DND-41 (cell line): ENCODE measurements at regions not wholly inside any gene's neighbourhood (a gene's known extent, or its start where the extent isn't known, plus 50 kb on each side); places are given as distances from the start of the nearest gene placed in this dataset.

ENCODE experiments used
- ATAC-seq: fragments of 200-7000 bp; cut with Tn5 transposase; 3 replicates; pipeline ENCODE4 v1.9.1; 2021; ENCODE audit warnings: low read depth; ENCODE audit not compliant: insufficient read depth
- DNase-seq: peaks from one replicate; pipeline ENCODE4 v3.0.0-alpha.2; 2020
- H2AFZ ChIP-seq: 2 replicates; pipeline ENCODE4 v1.6.0; 2012; ENCODE audit warnings: low read depth, low read length
- H3K27ac ChIP-seq: 2 replicates; pipeline ENCODE4 v1.5.1; 2012; ENCODE audit warnings: low read length, inconsistent platforms
- H3K27me3 ChIP-seq: fragments of 200-600 bp; sonication (generic); 2 replicates; pipeline ENCODE4 v1.6.0; 2012; ENCODE audit warnings: low read length, mild to moderate bottlenecking, inconsistent platforms; ENCODE audit not compliant: insufficient read depth, poor library complexity
- H3K36me3 ChIP-seq: 2 replicates; pipeline ENCODE4 v1.5.1; 2012; ENCODE audit warnings: low read length, inconsistent platforms; ENCODE audit not compliant: insufficient read depth
- H3K4me1 ChIP-seq: 2 replicates; pipeline ENCODE4 v1.5.1; 2012; ENCODE audit warnings: mild to moderate bottlenecking, low read length; ENCODE audit not compliant: insufficient read depth
- H3K4me2 ChIP-seq: 2 replicates; pipeline ENCODE4 v1.6.0; 2012; ENCODE audit warnings: mild to moderate bottlenecking, moderate library complexity, low read length, inconsistent platforms; ENCODE audit not compliant: insufficient read depth
- H3K4me3 ChIP-seq, 2 experiments: fragments of 200-600 bp in 1 of 2; shearing (Covaris generic) in 1 of 2; 2 replicates each; pipeline ENCODE4 v1.5.1; 2012 to 2016; ENCODE audit warnings: inconsistent platforms in 2 of 2, low read length in 2 of 2, mild to moderate bottlenecking in 2 of 2, low read depth in 1 of 2, moderate library complexity in 1 of 2
- H3K79me2 ChIP-seq: 2 replicates; pipeline ENCODE4 v1.6.0; 2012; ENCODE audit warnings: low read length, inconsistent platforms; ENCODE audit not compliant: insufficient read depth
- H3K9ac ChIP-seq: 2 replicates; pipeline ENCODE4 v1.6.0; 2012; ENCODE audit warnings: low read depth, mild to moderate bottlenecking, inconsistent platforms, low read length, moderate library complexity
- H3K9me3 ChIP-seq: 2 replicates; pipeline ENCODE4 v1.5.1; 2012; ENCODE audit warnings: low read length, moderate library complexity, mild to moderate bottlenecking, inconsistent platforms; ENCODE audit not compliant: insufficient read depth, severe bottlenecking
- H4K20me1 ChIP-seq: 2 replicates; pipeline ENCODE4 v1.6.0; 2012; ENCODE audit warnings: low read length; ENCODE audit not compliant: insufficient read depth
- EZH2 ChIP-seq: IDR thresholded peaks from 3 replicates; pipeline ENCODE4 v1.6.1; 2012; ENCODE audit warnings: borderline replicate concordance, low read depth, mild to moderate bottlenecking, moderate library complexity, low read length, inconsistent platforms; ENCODE audit not compliant: severe bottlenecking
- TF ChIP-seq, protein P1 (sequence below): IDR thresholded peaks from 2 replicates; pipeline ENCODE4 v1.5.1; 2012; ENCODE audit warnings: borderline replicate concordance, low read length, moderate library complexity, mild to moderate bottlenecking; ENCODE audit not compliant: poor library complexity, severe bottlenecking; ENCODE audit errors: extremely low read depth

DNA sequence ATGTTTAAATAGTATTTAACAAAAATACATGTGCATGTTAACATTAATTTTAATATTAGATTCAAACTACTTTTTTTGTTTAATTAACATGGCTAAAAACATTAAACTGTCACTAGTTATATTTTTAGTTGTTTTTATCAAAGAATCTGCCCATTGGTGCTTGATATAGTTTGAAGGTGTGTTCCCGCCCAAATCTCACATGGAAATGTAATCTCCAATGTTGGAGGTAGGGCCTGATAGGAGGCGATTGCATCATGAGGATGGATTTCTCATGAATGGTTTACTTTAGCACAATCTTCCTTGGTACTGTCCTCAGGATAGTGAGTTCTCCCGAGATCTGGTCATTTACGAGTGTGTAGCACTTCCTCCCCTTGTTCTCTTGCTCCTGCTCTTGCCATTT is 2459.4 kb downstream of the PCDH9 start:
- Histone ChIP-seq H4K20me1 (no peaks in the 10 kb centered on the region), H3K9me3 (no peaks in the 10 kb centered on the region), H3K27me3 (no peaks in the 10 kb centered on the region), H3K4me1 (no peaks in the 10 kb centered on the region), H2AFZ (no peak overlapping the region), H3K27ac (no peak overlapping the region), H3K36me3 (no peaks in the 10 kb centered on the region), H3K79me2 (no peaks in the 10 kb centered on the region), H3K9ac (no peak overlapping the region), H3K4me2 (no peak overlapping the region), H3K4me3 (no peak overlapping the region)
- TF ChIP-seq EZH2 = no peak
- TF ChIP-seq, protein P1, sequence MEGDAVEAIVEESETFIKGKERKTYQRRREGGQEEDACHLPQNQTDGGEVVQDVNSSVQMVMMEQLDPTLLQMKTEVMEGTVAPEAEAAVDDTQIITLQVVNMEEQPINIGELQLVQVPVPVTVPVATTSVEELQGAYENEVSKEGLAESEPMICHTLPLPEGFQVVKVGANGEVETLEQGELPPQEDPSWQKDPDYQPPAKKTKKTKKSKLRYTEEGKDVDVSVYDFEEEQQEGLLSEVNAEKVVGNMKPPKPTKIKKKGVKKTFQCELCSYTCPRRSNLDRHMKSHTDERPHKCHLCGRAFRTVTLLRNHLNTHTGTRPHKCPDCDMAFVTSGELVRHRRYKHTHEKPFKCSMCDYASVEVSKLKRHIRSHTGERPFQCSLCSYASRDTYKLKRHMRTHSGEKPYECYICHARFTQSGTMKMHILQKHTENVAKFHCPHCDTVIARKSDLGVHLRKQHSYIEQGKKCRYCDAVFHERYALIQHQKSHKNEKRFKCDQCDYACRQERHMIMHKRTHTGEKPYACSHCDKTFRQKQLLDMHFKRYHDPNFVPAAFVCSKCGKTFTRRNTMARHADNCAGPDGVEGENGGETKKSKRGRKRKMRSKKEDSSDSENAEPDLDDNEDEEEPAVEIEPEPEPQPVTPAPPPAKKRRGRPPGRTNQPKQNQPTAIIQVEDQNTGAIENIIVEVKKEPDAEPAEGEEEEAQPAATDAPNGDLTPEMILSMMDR = no peak
- DNase-seq (no peak), ATAC-seq (no peak)

DNA sequence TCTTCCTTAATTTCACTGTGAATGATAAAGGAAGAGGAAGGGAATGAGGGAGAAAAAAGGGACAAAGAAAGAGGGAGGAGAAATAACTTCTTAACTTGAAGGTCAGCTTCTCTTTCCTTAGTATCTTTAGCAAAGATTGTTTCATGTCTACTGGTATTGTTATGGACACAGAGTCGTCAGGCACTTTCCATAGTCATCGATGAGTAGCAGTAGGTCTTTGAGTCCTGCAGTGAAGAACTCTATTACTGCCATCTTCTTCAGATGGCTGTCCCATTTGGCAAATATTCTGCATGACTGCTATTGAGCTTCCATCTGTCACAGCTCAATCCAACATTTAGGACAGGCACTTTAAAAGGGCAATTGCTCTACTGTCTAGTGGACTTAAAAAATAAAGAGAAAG is 2463.1 kb downstream of the PCDH9 start:
- TF ChIP-seq EZH2 = no peak
- TF ChIP-seq, protein P1 = no peak
- Histone ChIP-seq H4K20me1 (no peaks in the 10 kb centered on the region), H3K79me2 (no peaks in the 10 kb centered on the region), H3K4me1 (no peaks in the 10 kb centered on the region), H3K27me3 (no peaks in the 10 kb centered on the region), H3K36me3 (no peaks in the 10 kb centered on the region), H2AFZ (no peak overlapping the region), H3K4me3 (no peak overlapping the region), H3K4me2 (no peak overlapping the region), H3K9me3 (no peaks in the 10 kb centered on the region), H3K27ac (no peak overlapping the region), H3K9ac (no peak overlapping the region)
- no peak for DNase-seq
- no peak for ATAC-seq

DNA sequence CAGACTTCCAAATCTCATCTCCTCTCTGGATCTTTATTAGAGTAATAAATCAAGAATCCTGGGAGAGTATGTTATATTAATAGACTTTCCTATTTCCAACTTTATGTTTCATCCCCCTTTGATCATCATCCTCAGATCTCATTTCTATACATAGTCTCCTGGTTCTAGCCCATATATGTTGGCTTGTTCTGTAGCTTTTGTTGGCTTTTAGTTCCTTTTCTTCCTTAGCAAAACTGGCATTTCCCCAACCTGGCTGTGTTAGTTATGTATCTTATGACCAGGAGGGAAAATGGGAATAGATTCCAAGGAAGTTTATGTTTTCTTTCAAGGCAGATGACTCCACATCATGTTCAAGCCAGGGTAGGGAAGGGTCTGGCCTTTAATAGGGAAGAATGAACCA is 2464.5 kb downstream of the PCDH9 start:
- Histone ChIP-seq H3K9me3 (no peaks in the 10 kb centered on the region), H3K4me3 (no peak overlapping the region), H3K27ac (no peak overlapping the region), H4K20me1 (no peaks in the 10 kb centered on the region), H3K27me3 (no peaks in the 10 kb centered on the region), H3K4me1 (no peaks in the 10 kb centered on the region), H3K79me2 (no peaks in the 10 kb centered on the region), H2AFZ (no peak overlapping the region), H3K9ac (no peak overlapping the region), H3K36me3 (no peaks in the 10 kb centered on the region), H3K4me2 (no peak overlapping the region)
- ATAC-seq (no peak), DNase-seq (no peak)
- no peak for TF ChIP-seq EZH2
- TF ChIP-seq, protein P1 = no peak
